ENCODE measurements at regions not wholly inside any gene's neighbourhood (a gene's known extent, or its start where the extent isn't known, plus 50 kb on each side); places are given as distances from the start of the nearest gene placed in this dataset.

DNA sequence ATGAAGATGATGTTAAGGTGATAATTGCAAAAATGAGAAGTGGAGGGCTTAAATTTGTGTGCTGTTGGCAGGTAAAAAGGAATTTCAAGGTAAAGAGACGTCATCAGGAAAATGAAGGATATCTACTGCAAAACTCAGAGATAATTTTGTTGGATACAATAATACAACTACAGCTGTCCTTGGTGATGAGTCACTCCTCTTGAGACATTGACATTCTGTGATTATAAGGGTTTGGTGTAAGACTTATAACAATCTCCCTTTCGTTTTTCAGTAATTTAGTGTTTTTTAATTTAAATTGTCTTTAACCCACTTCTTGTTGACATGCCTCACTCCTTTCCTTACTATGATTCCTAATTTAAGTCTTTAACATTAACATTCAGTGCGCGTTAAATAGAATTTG is 1074.1 kb upstream of the SLIT2 start:
- TF ChIP-seq, protein P1, sequence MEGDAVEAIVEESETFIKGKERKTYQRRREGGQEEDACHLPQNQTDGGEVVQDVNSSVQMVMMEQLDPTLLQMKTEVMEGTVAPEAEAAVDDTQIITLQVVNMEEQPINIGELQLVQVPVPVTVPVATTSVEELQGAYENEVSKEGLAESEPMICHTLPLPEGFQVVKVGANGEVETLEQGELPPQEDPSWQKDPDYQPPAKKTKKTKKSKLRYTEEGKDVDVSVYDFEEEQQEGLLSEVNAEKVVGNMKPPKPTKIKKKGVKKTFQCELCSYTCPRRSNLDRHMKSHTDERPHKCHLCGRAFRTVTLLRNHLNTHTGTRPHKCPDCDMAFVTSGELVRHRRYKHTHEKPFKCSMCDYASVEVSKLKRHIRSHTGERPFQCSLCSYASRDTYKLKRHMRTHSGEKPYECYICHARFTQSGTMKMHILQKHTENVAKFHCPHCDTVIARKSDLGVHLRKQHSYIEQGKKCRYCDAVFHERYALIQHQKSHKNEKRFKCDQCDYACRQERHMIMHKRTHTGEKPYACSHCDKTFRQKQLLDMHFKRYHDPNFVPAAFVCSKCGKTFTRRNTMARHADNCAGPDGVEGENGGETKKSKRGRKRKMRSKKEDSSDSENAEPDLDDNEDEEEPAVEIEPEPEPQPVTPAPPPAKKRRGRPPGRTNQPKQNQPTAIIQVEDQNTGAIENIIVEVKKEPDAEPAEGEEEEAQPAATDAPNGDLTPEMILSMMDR (conservative IDR thresholded peaks at IDR 0.05): no peak
- no peak for TF ChIP-seq EZH2 (IDR thresholded peaks at IDR 0.05; ENCODE audit: low read depth)

All from PC-9 (cell line).